ENCODE measurements at regions not wholly inside any gene's neighbourhood (a gene's known extent, or its start where the extent isn't known, plus 50 kb on each side); places are given as distances from the start of the nearest gene placed in this dataset.

- no peak overlapping the region for H3K4me3 ChIP-seq (ENCODE audit: low read depth, low read length)
- DNase-seq (ENCODE audit: low read depth), result no peak
- TF ChIP-seq CTCF (IDR thresholded peaks at IDR 0.05; ENCODE audit: low read depth, low read length, missing control alignments), result no peak
- in situ Hi-C loops (cut with HindIII; ENCODE audit: low sequenced_read_pairs), result no loop called here
These were observed 92.9 kb upstream of the AGBL1 start for GRCh38 chr15:85986741-85987140.

GRCh38 chr15:85988741-85989140 is 90.9 kb upstream of the AGBL1 start:
- in situ Hi-C loops (cut with HindIII; ENCODE audit: low sequenced_read_pairs), result no loop called here
- no peak overlapping the region for H3K4me3 ChIP-seq (ENCODE audit: low read depth, low read length)
- no peak for DNase-seq (ENCODE audit: low read depth)
- no peak for TF ChIP-seq CTCF (IDR thresholded peaks at IDR 0.05; ENCODE audit: low read depth, low read length, missing control alignments)

DNA sequence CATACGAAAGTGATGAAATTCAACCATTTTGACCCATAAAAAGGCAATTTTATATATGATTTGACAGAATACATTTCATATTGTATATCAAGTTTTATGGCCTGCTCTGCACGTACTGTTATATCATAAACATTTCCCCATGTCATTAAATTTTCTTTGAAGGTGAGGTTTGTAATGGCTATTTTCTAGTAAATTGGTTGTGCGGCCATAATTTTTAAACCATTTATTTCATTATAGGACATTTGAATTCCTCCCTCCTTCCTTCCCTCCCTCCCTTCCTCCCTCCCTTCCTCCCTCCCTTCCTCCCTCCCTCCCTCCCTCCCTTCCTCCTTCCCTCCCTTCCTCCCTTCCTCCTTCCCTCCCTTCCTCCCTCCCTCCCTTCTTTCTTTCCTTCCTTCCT is 87.4 kb upstream of the AGBL1 start:
- in situ Hi-C loops (cut with HindIII; ENCODE audit: low sequenced_read_pairs), result no loop called here
- TF ChIP-seq CTCF (IDR thresholded peaks at IDR 0.05; ENCODE audit: low read depth, low read length, missing control alignments), result no peak
- no peak overlapping the region for H3K4me3 ChIP-seq (ENCODE audit: low read depth, low read length)
- DNase-seq (ENCODE audit: low read depth), result no peak

DNA sequence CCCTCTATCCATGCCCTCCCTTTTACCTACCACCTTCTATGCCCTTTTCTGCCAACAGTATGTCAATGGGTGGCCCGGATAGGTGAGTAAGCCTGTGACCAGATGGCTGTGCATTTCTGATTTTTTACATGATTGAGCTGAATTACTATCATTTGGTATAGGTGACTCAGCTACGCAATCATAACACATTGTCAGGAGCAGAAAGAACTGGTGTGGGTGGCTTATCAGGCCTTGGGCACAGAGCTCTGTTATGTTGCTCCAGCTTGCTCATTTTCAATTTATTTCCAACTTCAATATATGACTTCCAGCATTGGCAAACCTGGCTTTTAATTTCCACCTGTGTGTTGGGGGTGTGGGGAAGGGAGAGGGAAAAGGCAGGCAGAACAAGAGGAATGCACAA is 86.6 kb upstream of the AGBL1 start:
- DNase-seq (ENCODE audit: low read depth), result no peak
- H3K4me3 ChIP-seq (ENCODE audit: low read depth, low read length), result no peak overlapping the region
- in situ Hi-C loops (cut with HindIII; ENCODE audit: low sequenced_read_pairs), result no loop called here
- TF ChIP-seq CTCF (IDR thresholded peaks at IDR 0.05; ENCODE audit: low read depth, low read length, missing control alignments), result no peak

GRCh38 chr15:85997618-85998017 is 82.1 kb upstream of the AGBL1 start:
- no peak overlapping the region for H3K4me3 ChIP-seq (ENCODE audit: low read depth, low read length)

GRCh38 chr15:85999658-86000057 is 80.0 kb upstream of the AGBL1 start:
- in situ Hi-C loops (cut with HindIII; ENCODE audit: low sequenced_read_pairs), result no loop called here
- TF ChIP-seq CTCF (IDR thresholded peaks at IDR 0.05; ENCODE audit: low read depth, low read length, missing control alignments), result no peak
- no peak for DNase-seq (ENCODE audit: low read depth)

More at GRCh38 chr15:85997618-85998017, 82.1 kb upstream of the AGBL1 start:
- TF ChIP-seq CTCF (IDR thresholded peaks at IDR 0.05; ENCODE audit: low read depth, low read length, missing control alignments), result no peak
- in situ Hi-C loops (cut with HindIII; ENCODE audit: low sequenced_read_pairs), result no loop called here
- DNase-seq (ENCODE audit: low read depth), result no peak

DNA sequence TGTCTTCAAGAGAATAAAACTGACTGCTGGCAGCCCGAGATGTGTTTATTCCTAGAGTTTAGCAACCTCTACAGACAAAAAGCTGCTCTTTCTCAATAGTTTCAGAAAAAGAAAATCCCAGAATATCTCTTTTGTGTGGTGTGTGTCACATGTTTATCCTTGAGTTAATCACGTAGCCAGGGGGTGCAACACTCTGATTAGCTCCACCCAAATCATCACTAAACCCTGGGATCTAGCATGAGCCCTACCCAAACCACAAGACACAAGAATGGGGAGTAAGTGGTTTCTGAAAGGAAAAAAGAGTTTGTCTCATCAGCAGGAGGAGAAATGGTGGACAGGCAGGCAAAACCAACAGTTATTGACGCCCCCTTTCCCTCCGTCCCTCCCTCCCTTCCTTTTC is 78.5 kb upstream of the AGBL1 start:
- no peak for DNase-seq (ENCODE audit: low read depth)
- H3K4me3 ChIP-seq (ENCODE audit: low read depth, low read length), result no peak overlapping the region
- in situ Hi-C loops (cut with HindIII; ENCODE audit: low sequenced_read_pairs), result no loop called here

More at GRCh38 chr15:85999658-86000057, 80.0 kb upstream of the AGBL1 start:
- H3K4me3 ChIP-seq (ENCODE audit: low read depth, low read length), result no peak overlapping the region

More for the DNA sequence above, 78.5 kb upstream of the AGBL1 start:
- no peak for TF ChIP-seq CTCF (IDR thresholded peaks at IDR 0.05; ENCODE audit: low read depth, low read length, missing control alignments)

Data from astrocyte of the cerebellum (primary cell).